IMR-90 (cell line): ENCODE measurements at regions not wholly inside any gene's neighbourhood (a gene's known extent, or its start where the extent isn't known, plus 50 kb on each side); places are given as distances from the start of the nearest gene placed in this dataset.

Experiments
- ATAC-seq: fragments of 200-7000 bp; cut with Tn5 transposase; 2 replicates; pipeline ENCODE4 v1.9.1; 2020; ENCODE audit warnings: low read depth, mild to moderate bottlenecking, moderate library complexity
- BruUV-seq: library from RNA; stranded (reverse); fragments of 400-500 nt; replicated peaks from 2 replicates; lab custom pipeline; 2021; lab: Mats Ljungman, UMichigan
- CTCF ChIA-PET: fragments of 300-600 bp; formaldehyde crosslinking; extraction: SDS; loops from one replicate; lab custom pipeline; 2021; ENCODE audit warnings: antibody characterized with exemption; lab: Yijun Ruan, JAX
- POLR2A ChIA-PET: fragments of 300-600 bp; sonication (Branson Sonifier 250); formaldehyde crosslinking; loops from one replicate; lab custom pipeline; 2022; ENCODE audit warnings: antibody characterized with exemption; ENCODE audit not compliant: unreplicated experiment; lab: Charles Lee
- DNase-seq: peaks from one replicate; pipeline ENCODE4 v3.0.0; 2013
- H2AFZ ChIP-seq: replicated peaks from 2 replicates; pipeline ENCODE3; 2013; ENCODE audit warnings: low read length, mild to moderate bottlenecking; ENCODE audit not compliant: poor library complexity
- H2AK5ac ChIP-seq: 2 replicates; pipeline ENCODE4 v1.6.1; 2013; ENCODE audit warnings: low read depth, low read length, inconsistent platforms
- H2AK9ac ChIP-seq: replicated peaks from 2 replicates; pipeline ENCODE3; 2013; ENCODE audit warnings: mild to moderate bottlenecking, low read depth, low read length, moderate library complexity; ENCODE audit not compliant: poor library complexity
- H2BK120ac ChIP-seq: 2 replicates; pipeline ENCODE4 v1.6.1; 2013; ENCODE audit warnings: low read depth, low read length, inconsistent platforms
- H2BK15ac ChIP-seq: 3 replicates; pipeline ENCODE4 v1.6.1; 2013; ENCODE audit warnings: low read depth, low read length, inconsistent platforms
- H2BK20ac ChIP-seq: 2 replicates; pipeline ENCODE4 v1.6.1; 2013; ENCODE audit warnings: low read depth, mild to moderate bottlenecking, inconsistent platforms, low read length, moderate library complexity
- H2BK5ac ChIP-seq: 2 replicates; pipeline ENCODE4 v1.6.1; 2013; ENCODE audit warnings: mild to moderate bottlenecking, low read depth, low read length, inconsistent platforms; ENCODE audit not compliant: poor library complexity, severe bottlenecking
- H3K14ac ChIP-seq: replicated peaks from 2 replicates; pipeline ENCODE4 v1.6.1; 2013; ENCODE audit warnings: low read depth, low read length, inconsistent platforms
- H3K18ac ChIP-seq: 2 replicates; pipeline ENCODE4 v1.6.1; 2013; ENCODE audit warnings: low read depth, low read length, control low read depth
- H3K23ac ChIP-seq: 2 replicates; pipeline ENCODE4 v1.6.1; 2013; ENCODE audit warnings: low read depth, low read length, inconsistent platforms
- H3K27ac ChIP-seq: 2 replicates; pipeline ENCODE4 v1.5.1; 2013; ENCODE audit warnings: mild to moderate bottlenecking, control low read depth, low read length; ENCODE audit not compliant: insufficient read depth
- H3K27me3 ChIP-seq: 2 replicates; pipeline ENCODE4 v1.6.1; 2013; ENCODE audit warnings: low read length; ENCODE audit not compliant: control insufficient read depth, insufficient read depth
- H3K36me3 ChIP-seq: 2 replicates; pipeline ENCODE4 v1.6.1; 2013; ENCODE audit warnings: low read length, mixed read lengths; ENCODE audit not compliant: control insufficient read depth, insufficient read depth
- H3K4ac ChIP-seq: 2 replicates; pipeline ENCODE4 v1.6.1; 2013; ENCODE audit warnings: low read depth, low read length, inconsistent platforms
- H3K4me1 ChIP-seq: 2 replicates; pipeline ENCODE4 v1.6.1; 2013; ENCODE audit warnings: low read length, mixed read lengths; ENCODE audit not compliant: control insufficient read depth, insufficient read depth
- H3K4me2 ChIP-seq: 2 replicates; pipeline ENCODE4 v1.6.1; 2013; ENCODE audit warnings: low read depth, mild to moderate bottlenecking, control low read depth, low read length, moderate library complexity
- H3K4me3 ChIP-seq: 2 replicates; pipeline ENCODE4 v1.5.1; 2013; ENCODE audit warnings: low read depth, mild to moderate bottlenecking, control low read depth, low read length, moderate library complexity; ENCODE audit not compliant: insufficient read depth
- H3K56ac ChIP-seq: 2 replicates; pipeline ENCODE4 v1.6.1; 2013; ENCODE audit warnings: low read length, inconsistent platforms; ENCODE audit not compliant: insufficient read depth; ENCODE audit errors: extremely low read depth
- H3K79me1 ChIP-seq, 2 experiments: 2 replicates each; pipeline ENCODE4 v1.6.1; 2013; ENCODE audit warnings: low read length in 2 of 2, inconsistent platforms in 1 of 2, low read depth in 1 of 2
- H3K9ac ChIP-seq: 2 replicates; pipeline ENCODE4 v1.6.1; 2013; ENCODE audit warnings: low read depth, low read length, control low read depth
- H3K9me1 ChIP-seq: 2 replicates; pipeline ENCODE4 v1.6.1; 2013; ENCODE audit warnings: low read length, inconsistent platforms; ENCODE audit not compliant: insufficient read depth
- H3K9me3 ChIP-seq: 2 replicates; pipeline ENCODE4 v1.6.1; 2013; ENCODE audit warnings: low read length; ENCODE audit not compliant: control insufficient read depth, insufficient read depth
- H4K20me1 ChIP-seq: 2 replicates; pipeline ENCODE4 v1.6.1; 2013; ENCODE audit warnings: low read length, inconsistent platforms; ENCODE audit not compliant: insufficient read depth
- H4K5ac ChIP-seq: 2 replicates; pipeline ENCODE4 v1.6.1; 2013; ENCODE audit warnings: mild to moderate bottlenecking, low read depth, low read length, control low read depth
- H4K8ac ChIP-seq, 2 experiments: 2 replicates each; pipeline ENCODE4 v1.6.1; 2013; ENCODE audit warnings: low read depth in 2 of 2, low read length in 2 of 2, control low read depth in 1 of 2, inconsistent platforms in 1 of 2
- H4K91ac ChIP-seq: 2 replicates; pipeline ENCODE4 v1.6.1; 2013; ENCODE audit warnings: low read depth, low read length, inconsistent platforms; ENCODE audit not compliant: insufficient read depth
- BHLHE40 ChIP-seq: fragments of 150-350 bp; IDR thresholded peaks from 2 replicates; pipeline ENCODE4 v1.6.1; 2016; ENCODE audit warnings: mild to moderate bottlenecking, low read depth, low read length
- CEBPB ChIP-seq: IDR thresholded peaks from 2 replicates; pipeline ENCODE4 v1.6.1; 2012; ENCODE audit warnings: low read depth, low read length, improper control_type of control experiment
- CHD1 ChIP-seq: IDR thresholded peaks from 2 replicates; pipeline ENCODE4 v1.6.1; 2012; ENCODE audit warnings: low read depth, low read length, improper control_type of control experiment
- FOS ChIP-seq: fragments of 150-350 bp; IDR thresholded peaks from 2 replicates; pipeline ENCODE4 v1.6.1; 2016; ENCODE audit warnings: low read depth, low read length
- MAFK ChIP-seq: IDR thresholded peaks from 2 replicates; pipeline ENCODE4 v1.6.1; 2012; ENCODE audit warnings: low read depth, low read length, improper control_type of control experiment
- MAZ ChIP-seq: IDR thresholded peaks from 2 replicates; pipeline ENCODE4 v1.6.1; 2012; ENCODE audit warnings: low read depth, mild to moderate bottlenecking, low read length, improper control_type of control experiment, moderate library complexity, borderline replicate concordance
- NFE2L2 ChIP-seq: fragments of 150-350 bp; IDR thresholded peaks from 2 replicates; pipeline ENCODE4 v1.6.1; 2016; ENCODE audit warnings: low read depth, mild to moderate bottlenecking, low read length
- POLR2A ChIP-seq: IDR thresholded peaks from 2 replicates; pipeline ENCODE4 v1.6.1; 2012; ENCODE audit warnings: mild to moderate bottlenecking, low read depth, low read length
- RAD21 ChIP-seq: IDR thresholded peaks from 2 replicates; pipeline ENCODE4 v1.6.1; 2012; ENCODE audit warnings: low read length, improper control_type of control experiment
- RCOR1 ChIP-seq: IDR thresholded peaks from 2 replicates; pipeline ENCODE4 v1.6.1; 2012; ENCODE audit warnings: mild to moderate bottlenecking, low read length, improper control_type of control experiment; ENCODE audit not compliant: insufficient replicate concordance
- RFX5 ChIP-seq: IDR thresholded peaks from 2 replicates; pipeline ENCODE4 v1.8.0; 2012; ENCODE audit warnings: low read depth, mild to moderate bottlenecking, low read length, moderate library complexity
- SMC3 ChIP-seq: fragments of 150-350 bp; IDR thresholded peaks from 2 replicates; pipeline ENCODE4 v1.6.1; 2016; ENCODE audit warnings: low read depth, mild to moderate bottlenecking, antibody characterized with exemption, low read length, moderate library complexity
- dilution Hi-C: fragments of 300-500 bp; cut with HindIII; formaldehyde crosslinking; loops from one replicate; pipeline ENCODE4 v1.14.3; 2018; ENCODE audit warnings: low sequenced_read_pairs; ENCODE audit not compliant: unreplicated experiment
- in situ Hi-C: fragments of 300-500 bp; cut with MboI; formaldehyde crosslinking; loops from 3 replicates; pipeline ENCODE4 v1.14.3; 2019; ENCODE audit warnings: low sequenced_read_pairs, inconsistent platforms, mixed read lengths
- intact Hi-C: fragments of 100-400 bp; cut with micrococcal nuclease; formaldehyde crosslinking; loops from 2 replicates; pipeline ENCODE4 v1.10.0; 2022
- TF ChIP-seq, protein P1 (sequence below): fragments of 150-350 bp; IDR thresholded peaks from 2 replicates; pipeline ENCODE4 v1.6.1; 2016; ENCODE audit warnings: low read depth, mild to moderate bottlenecking, low read length, moderate library complexity, borderline replicate concordance
- TF ChIP-seq, protein P2 (sequence below): fragments of 150-350 bp; IDR thresholded peaks from 2 replicates; pipeline ENCODE4 v1.6.1; 2017; ENCODE audit warnings: mild to moderate bottlenecking, antibody characterized with exemption, low read length, low read depth

DNA sequence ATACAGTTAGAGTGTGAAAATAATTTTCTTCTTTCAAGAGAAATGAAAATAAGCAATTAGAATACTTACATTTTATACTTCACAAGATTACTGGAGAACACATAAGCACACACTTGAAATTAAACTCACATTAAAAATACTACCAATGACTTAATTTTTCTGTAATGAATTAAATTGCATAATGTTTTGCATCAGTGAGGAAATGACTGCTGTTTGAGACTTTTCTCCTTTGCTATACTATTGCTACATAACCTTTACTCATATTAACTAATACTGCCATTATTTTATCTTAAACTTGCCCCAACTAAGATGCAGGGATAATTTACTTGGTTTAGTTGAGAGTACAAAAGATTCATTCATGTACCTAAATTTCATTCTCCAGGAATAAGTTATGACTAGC is 590.9 kb downstream of the ARAP2 start:
- no peak overlapping the region for H4K8ac ChIP-seq
- H2BK15ac ChIP-seq, result no peak overlapping the region
- TF ChIP-seq BHLHE40, result no peak
- TF ChIP-seq FOS, result no peak
- TF ChIP-seq CEBPB, result no peak
- no peak for TF ChIP-seq RAD21
- TF ChIP-seq MAZ, result no peak
- no peak for TF ChIP-seq RCOR1
- no peak for TF ChIP-seq RFX5
- no peak for TF ChIP-seq SMC3
- TF ChIP-seq MAFK, result no peak
- TF ChIP-seq, protein P1, sequence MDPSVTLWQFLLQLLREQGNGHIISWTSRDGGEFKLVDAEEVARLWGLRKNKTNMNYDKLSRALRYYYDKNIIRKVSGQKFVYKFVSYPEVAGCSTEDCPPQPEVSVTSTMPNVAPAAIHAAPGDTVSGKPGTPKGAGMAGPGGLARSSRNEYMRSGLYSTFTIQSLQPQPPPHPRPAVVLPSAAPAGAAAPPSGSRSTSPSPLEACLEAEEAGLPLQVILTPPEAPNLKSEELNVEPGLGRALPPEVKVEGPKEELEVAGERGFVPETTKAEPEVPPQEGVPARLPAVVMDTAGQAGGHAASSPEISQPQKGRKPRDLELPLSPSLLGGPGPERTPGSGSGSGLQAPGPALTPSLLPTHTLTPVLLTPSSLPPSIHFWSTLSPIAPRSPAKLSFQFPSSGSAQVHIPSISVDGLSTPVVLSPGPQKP, result no peak
- TF ChIP-seq, protein P2, sequence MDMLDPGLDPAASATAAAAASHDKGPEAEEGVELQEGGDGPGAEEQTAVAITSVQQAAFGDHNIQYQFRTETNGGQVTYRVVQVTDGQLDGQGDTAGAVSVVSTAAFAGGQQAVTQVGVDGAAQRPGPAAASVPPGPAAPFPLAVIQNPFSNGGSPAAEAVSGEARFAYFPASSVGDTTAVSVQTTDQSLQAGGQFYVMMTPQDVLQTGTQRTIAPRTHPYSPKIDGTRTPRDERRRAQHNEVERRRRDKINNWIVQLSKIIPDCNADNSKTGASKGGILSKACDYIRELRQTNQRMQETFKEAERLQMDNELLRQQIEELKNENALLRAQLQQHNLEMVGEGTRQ, result no peak
- TF ChIP-seq POLR2A, result no peak
- TF ChIP-seq CHD1, result no peak
- no peak for TF ChIP-seq NFE2L2
- H3K9me3 ChIP-seq, result peaks cover 9% of the 10 kb centered on the region; the same call in 1 of the 2 replicates
- H2AK5ac ChIP-seq, result no peak overlapping the region
- intact Hi-C loops (no loop called here), in situ Hi-C loops (no loop called here), dilution Hi-C loops (no loop called here)
- no peak overlapping the region for H3K56ac ChIP-seq
- DNase-seq, result no peak
- H3K4ac ChIP-seq, result no peak overlapping the region
- ATAC-seq, result no peak
- H4K5ac ChIP-seq, result no peak overlapping the region
- POLR2A ChIA-PET, result no interaction called here
- no peak overlapping the region for H2AK9ac ChIP-seq
- no peak overlapping the region for H4K91ac ChIP-seq
- no peak overlapping the region for H3K18ac ChIP-seq
- H2BK120ac ChIP-seq, result no peak overlapping the region
- H3K23ac ChIP-seq, result no peak overlapping the region
- no peaks in the 10 kb centered on the region for H3K36me3 ChIP-seq
- H3K9me1 ChIP-seq, result no peaks in the 10 kb centered on the region
- H2AFZ ChIP-seq, result no peak overlapping the region
- no peak overlapping the region for H3K4me3 ChIP-seq
- no peak overlapping the region for H2BK20ac ChIP-seq
- no peaks in the 10 kb centered on the region for H3K4me1 ChIP-seq
- no peak overlapping the region for H3K9ac ChIP-seq
- no peaks in the 10 kb centered on the region for H3K79me1 ChIP-seq
- no peak overlapping the region for H3K27ac ChIP-seq
- CTCF ChIA-PET, result no interaction called here
- no peaks in the 10 kb centered on the region for H4K20me1 ChIP-seq
- no peaks in the 10 kb centered on the region for H3K27me3 ChIP-seq
- no peak overlapping the region for H3K4me2 ChIP-seq
- no peak overlapping the region for H3K14ac ChIP-seq
- no TSS peak for BruUV-seq
- H2BK5ac ChIP-seq, result no peak overlapping the region
